ENCODE measurements at regions not wholly inside any gene's neighbourhood (a gene's known extent, or its start where the extent isn't known, plus 50 kb on each side); places are given as distances from the start of the nearest gene placed in this dataset.

- TF ChIP-seq CTCF (IDR thresholded peaks at IDR 0.05), result no peak
- DNase-seq (no peak), ATAC-seq (no peak)
- Histone ChIP-seq H3K36me3 (ENCODE audit: insufficient read depth in 1 of 2, low read depth in 1 of 2) (no peaks in the 10 kb centered on the region), H3K27ac (no peak overlapping the region), H3K4me1 (no peaks in the 10 kb centered on the region), H3K4me3 (no peak overlapping the region), H3K27me3 (ENCODE audit: insufficient read depth in 3 of 3, low read length in 2 of 3) (no peaks in the 10 kb centered on the region), H3K9me3 (no peaks in the 10 kb centered on the region)
- intact Hi-C loops (cut with DNase I), result no loop called here
Observed at GRCh38 chr2:107597507-107597906, 229.2 kb upstream of the RGPD4 start.

GRCh38 chr2:107602801-107603200 is 223.9 kb upstream of the RGPD4 start:
- WGBS, 3 donors, result 83 to 87% (median 83%) methylated on average over 2 of the region's 2 CpGs
- no peaks in the 10 kb centered on the region for H3K36me3 ChIP-seq (ENCODE audit: insufficient read depth in 1 of 2, low read depth in 1 of 2)
- no peak for TF ChIP-seq CTCF (IDR thresholded peaks at IDR 0.05)
- no peak overlapping the region for H3K4me3 ChIP-seq
- no peak overlapping the region for H3K27ac ChIP-seq
- H3K27me3 ChIP-seq (ENCODE audit: insufficient read depth in 3 of 3, low read length in 2 of 3), result no peaks in the 10 kb centered on the region
- no peak for ATAC-seq
- H3K9me3 ChIP-seq, result no peaks in the 10 kb centered on the region
- DNase-seq, result no peak
- intact Hi-C loops (cut with DNase I), result no loop called here
- H3K4me1 ChIP-seq, result no peaks in the 10 kb centered on the region

- H3K4me1 ChIP-seq, result no peaks in the 10 kb centered on the region
- no peak for TF ChIP-seq CTCF (IDR thresholded peaks at IDR 0.05)
- H3K27ac ChIP-seq, result no peak overlapping the region
- 28 to 64% (median 63%) methylated on average over 1 of the region's 1 CpG for WGBS, 3 donors
- no peaks in the 10 kb centered on the region for H3K27me3 ChIP-seq (ENCODE audit: insufficient read depth in 3 of 3, low read length in 2 of 3)
- DNase-seq, result no peak
- H3K4me3 ChIP-seq, result no peak overlapping the region
- no peak for ATAC-seq
- no peaks in the 10 kb centered on the region for H3K9me3 ChIP-seq
- intact Hi-C loops (cut with DNase I), result no loop called here
- no peaks in the 10 kb centered on the region for H3K36me3 ChIP-seq (ENCODE audit: insufficient read depth in 1 of 2, low read depth in 1 of 2)
Observed at GRCh38 chr2:107607054-107607453, 219.6 kb upstream of the RGPD4 start.

GRCh38 chr2:107607473-107607872 is 219.2 kb upstream of the RGPD4 start:
- intact Hi-C loops (cut with DNase I), result no loop called here
- Histone ChIP-seq H3K9me3 (no peaks in the 10 kb centered on the region), H3K36me3 (ENCODE audit: insufficient read depth in 1 of 2, low read depth in 1 of 2) (no peaks in the 10 kb centered on the region), H3K4me3 (no peak overlapping the region), H3K27ac (no peak overlapping the region), H3K4me1 (no peaks in the 10 kb centered on the region), H3K27me3 (ENCODE audit: insufficient read depth in 3 of 3, low read length in 2 of 3) (no peaks in the 10 kb centered on the region)
- WGBS, 3 donors, result 85 to 96% (median 93%) methylated on average over 1 of the region's 1 CpG
- TF ChIP-seq CTCF (IDR thresholded peaks at IDR 0.05), result no peak
- no peak for DNase-seq
- ATAC-seq, result no peak

GRCh38 chr2:107615039-107615438 is 211.7 kb upstream of the RGPD4 start:
- H3K27ac ChIP-seq, result no peak overlapping the region
- intact Hi-C loops (cut with DNase I), result no loop called here
- no peaks in the 10 kb centered on the region for H3K4me1 ChIP-seq

More at GRCh38 chr2:107615039-107615438, 211.7 kb upstream of the RGPD4 start:
- Histone ChIP-seq H3K36me3 (ENCODE audit: insufficient read depth in 1 of 2, low read depth in 1 of 2) (no peaks in the 10 kb centered on the region), H3K27me3 (ENCODE audit: insufficient read depth in 3 of 3, low read length in 2 of 3) (no peaks in the 10 kb centered on the region), H3K9me3 (no peaks in the 10 kb centered on the region), H3K4me3 (no peak overlapping the region)
- DNase-seq (no peak), ATAC-seq (no peak)
- TF ChIP-seq CTCF (IDR thresholded peaks at IDR 0.05), result no peak

Measured in psoas muscle (tissue), 7 donors.